Ectodermal cell (in vitro differentiated cells): ENCODE measurements at regions not wholly inside any gene's neighbourhood (a gene's known extent, or its start where the extent isn't known, plus 50 kb on each side); places are given as distances from the start of the nearest gene placed in this dataset.

Experiments
- H3K27ac ChIP-seq: 2 replicates; pipeline ENCODE4 v1.7.0; 2013; ENCODE audit warnings: mild to moderate bottlenecking, low read depth, low read length; ENCODE audit not compliant: insufficient read depth, poor library complexity, severe bottlenecking
- H3K27me3 ChIP-seq: 2 replicates; pipeline ENCODE4 v1.7.0; 2013; ENCODE audit warnings: mild to moderate bottlenecking, low read length; ENCODE audit not compliant: insufficient read depth, control insufficient read depth, poor library complexity, severe bottlenecking
- H3K36me3 ChIP-seq: one replicate; pipeline ENCODE4 v1.7.0; 2013; ENCODE audit warnings: low read length; ENCODE audit not compliant: control insufficient read depth, insufficient read depth
- H3K4me1 ChIP-seq: one replicate; pipeline ENCODE4 v1.7.0; 2013; ENCODE audit warnings: low read length; ENCODE audit not compliant: control insufficient read depth, insufficient read depth
- H3K4me3 ChIP-seq: 2 replicates; pipeline ENCODE4 v1.7.0; 2013; ENCODE audit warnings: low read depth, low read length, control low read depth; ENCODE audit not compliant: insufficient read depth
- H3K9me3 ChIP-seq: 2 replicates; pipeline ENCODE4 v1.7.0; 2013; ENCODE audit warnings: mild to moderate bottlenecking, low read length, moderate library complexity; ENCODE audit not compliant: control insufficient read depth
- WGBS, 2 experiments: methylation state at CpG; one replicate each; pipeline ENCODE4 v1.1.7; 2013; ENCODE audit warnings: missing lambda C conversion rate in 2 of 2; 5-methylcytosine and 5-hydroxymethylcytosine counted together

GRCh38 chr7:68491523-68492358 lies 1106.5 kb upstream of the AUTS2 start:
- no peaks in the 10 kb centered on the region for H3K27me3 ChIP-seq
- H3K27ac ChIP-seq: no peak overlapping the region
- H3K9me3 ChIP-seq: no peaks in the 10 kb centered on the region
- no peaks in the 10 kb centered on the region for H3K4me1 ChIP-seq
- H3K36me3 ChIP-seq: no peaks in the 10 kb centered on the region
- no peak overlapping the region for H3K4me3 ChIP-seq
- 90 to 91% methylated on average over 2 of the region's 2 CpGs for WGBS, 2 experiments

DNA sequence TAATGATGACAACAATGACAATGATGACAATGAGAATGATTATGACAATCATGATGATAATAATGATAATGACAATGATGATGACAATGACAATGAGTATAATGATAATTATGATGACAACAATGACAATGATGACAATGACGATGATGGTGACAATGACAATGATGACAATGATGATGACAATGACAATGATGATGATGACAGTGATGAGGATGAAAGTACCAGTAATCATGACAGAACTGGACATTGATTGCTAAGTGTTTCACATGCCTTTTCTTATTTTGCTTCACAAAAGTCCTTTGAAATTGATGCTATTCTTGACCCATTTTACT lies 1106.0 kb upstream of the AUTS2 start:
- Histone ChIP-seq H3K9me3 (no peaks in the 10 kb centered on the region), H3K27ac (no peak overlapping the region), H3K27me3 (no peaks in the 10 kb centered on the region), H3K4me3 (no peak overlapping the region), H3K36me3 (no peaks in the 10 kb centered on the region), H3K4me1 (no peaks in the 10 kb centered on the region)
- WGBS, 2 experiments: 96 to 97% methylated on average over 1 of the region's 1 CpG

DNA sequence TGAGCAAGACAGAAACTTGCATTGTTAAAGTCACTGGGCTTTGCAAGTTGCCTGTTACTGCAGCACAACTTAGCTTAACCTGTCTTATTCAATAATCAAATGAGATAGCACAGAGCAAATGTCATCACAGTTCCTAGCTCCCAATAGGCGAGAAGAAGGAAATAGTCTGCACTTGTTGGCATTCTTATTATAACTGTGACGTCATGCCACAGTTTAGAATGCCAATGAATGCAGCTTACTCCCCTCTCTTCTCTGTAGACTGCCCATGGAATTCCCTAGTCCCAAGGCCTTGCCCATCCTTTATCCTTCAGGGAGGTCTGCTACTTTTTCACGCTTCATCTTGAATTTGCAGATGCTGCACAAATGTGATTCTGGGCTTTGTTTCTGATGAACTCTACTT lies 1094.9 kb upstream of the AUTS2 start:
- 92 to 95% methylated on average over 3 of the region's 3 CpGs for WGBS, 2 experiments

GRCh38 chr7:68504716-68505115 lies 1093.6 kb upstream of the AUTS2 start:
- H3K27me3 ChIP-seq: no peaks in the 10 kb centered on the region
- no peak overlapping the region for H3K4me3 ChIP-seq
- H3K36me3 ChIP-seq: no peaks in the 10 kb centered on the region
- H3K27ac ChIP-seq: no peak overlapping the region
- WGBS, 2 experiments: 87 to 94% methylated on average over 1 of the region's 1 CpG
- no peaks in the 10 kb centered on the region for H3K4me1 ChIP-seq
- H3K9me3 ChIP-seq: no peaks in the 10 kb centered on the region

More for the DNA sequence above, 1094.9 kb upstream of the AUTS2 start:
- Histone ChIP-seq H3K27me3 (no peaks in the 10 kb centered on the region), H3K9me3 (no peaks in the 10 kb centered on the region), H3K4me1 (no peaks in the 10 kb centered on the region), H3K36me3 (no peaks in the 10 kb centered on the region), H3K4me3 (no peak overlapping the region), H3K27ac (no peak overlapping the region)

DNA sequence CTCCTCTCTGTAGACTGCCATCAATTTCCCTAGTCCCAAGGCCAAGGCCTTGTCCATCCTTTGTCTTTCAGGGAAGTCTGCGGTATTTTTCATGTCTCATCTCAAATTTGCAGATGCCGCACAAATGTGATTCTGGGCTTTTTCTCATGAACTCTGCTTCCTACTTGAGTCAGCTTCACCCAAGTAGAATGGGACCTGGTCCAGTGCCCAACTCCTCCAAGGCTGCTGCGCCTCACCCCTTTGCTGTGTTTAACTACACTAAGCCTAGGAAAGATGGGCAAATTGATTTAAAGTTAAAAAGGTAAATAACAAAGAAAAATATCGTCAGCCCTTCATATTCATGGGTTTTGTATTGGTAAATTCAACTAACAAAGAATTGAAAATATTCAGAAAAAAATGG lies 1092.6 kb upstream of the AUTS2 start:
- H3K27ac ChIP-seq: no peak overlapping the region
- H3K4me1 ChIP-seq: peaks cover under 1% of the 10 kb centered on the region
- no peaks in the 10 kb centered on the region for H3K9me3 ChIP-seq
- H3K36me3 ChIP-seq: no peaks in the 10 kb centered on the region
- no peaks in the 10 kb centered on the region for H3K27me3 ChIP-seq
- 95 to 96% methylated on average over 3 to 4 of the region's 4 CpGs for WGBS, 2 experiments
- no peak overlapping the region for H3K4me3 ChIP-seq

GRCh38 chr7:68507668-68508067 lies 1090.6 kb upstream of the AUTS2 start:
- H3K9me3 ChIP-seq: no peaks in the 10 kb centered on the region

DNA sequence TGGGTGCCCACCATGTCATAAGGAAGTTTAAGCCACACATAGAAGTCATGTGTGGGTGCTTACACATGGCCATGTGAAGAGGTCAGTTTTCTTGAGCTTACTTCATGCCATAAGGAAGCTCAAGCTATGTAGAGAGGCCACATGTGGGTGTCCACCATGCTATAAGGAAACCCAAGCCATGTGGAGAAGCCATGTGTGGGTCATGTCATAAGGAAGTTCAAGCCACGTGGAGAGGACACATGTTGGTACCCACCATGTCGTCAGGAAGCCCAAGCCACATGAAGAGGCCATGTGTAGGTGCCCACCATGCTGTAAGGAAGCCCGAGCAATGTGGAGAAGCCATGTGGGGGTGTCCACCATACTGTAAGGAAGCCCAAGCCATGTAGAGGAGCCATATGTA lies 1089.2 kb upstream of the AUTS2 start:
- H3K36me3 ChIP-seq: no peaks in the 10 kb centered on the region
- 93 to 95% methylated on average over 3 of the region's 3 CpGs for WGBS, 2 experiments

More at GRCh38 chr7:68507668-68508067, 1090.6 kb upstream of the AUTS2 start:
- Histone ChIP-seq H3K4me3 (no peak overlapping the region), H3K27me3 (no peaks in the 10 kb centered on the region), H3K36me3 (no peaks in the 10 kb centered on the region), H3K27ac (no peak overlapping the region), H3K4me1 (peaks cover 10% of the 10 kb centered on the region)
- WGBS, 2 experiments: 95% methylated on average over 3 of the region's 4 CpGs

DNA sequence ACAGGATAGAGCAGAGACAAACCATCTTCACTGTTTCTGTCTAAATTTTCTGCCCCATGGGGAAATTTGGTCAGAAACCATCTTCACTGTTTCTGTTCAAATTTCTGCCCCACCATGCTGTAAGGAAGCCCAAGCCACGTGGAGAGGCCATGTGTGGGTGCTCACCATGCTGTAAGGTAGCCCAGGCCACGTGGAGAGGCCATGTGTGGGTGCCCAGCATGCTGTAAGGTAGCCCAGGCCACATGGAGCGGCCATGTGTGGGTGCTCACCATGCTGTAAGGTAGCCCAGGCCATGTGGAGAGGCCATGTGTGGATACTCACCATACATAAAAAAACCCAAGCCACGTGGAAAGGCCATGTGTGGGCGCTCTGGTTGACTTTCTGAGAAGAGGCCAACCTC lies 1088.7 kb upstream of the AUTS2 start:
- no peaks in the 10 kb centered on the region for H3K9me3 ChIP-seq
- H3K27ac ChIP-seq: no peak overlapping the region
- no peaks in the 10 kb centered on the region for H3K27me3 ChIP-seq
- WGBS, 2 experiments: 88 to 95% methylated on average over 5 of the region's 5 CpGs
- H3K4me3 ChIP-seq: no peak overlapping the region
- peaks cover 10% of the 10 kb centered on the region for H3K4me1 ChIP-seq
- no peaks in the 10 kb centered on the region for H3K36me3 ChIP-seq

More for the DNA sequence above, 1089.2 kb upstream of the AUTS2 start:
- Histone ChIP-seq H3K9me3 (no peaks in the 10 kb centered on the region), H3K27me3 (no peaks in the 10 kb centered on the region), H3K27ac (no peak overlapping the region), H3K4me1 (peaks cover 10% of the 10 kb centered on the region), H3K4me3 (no peak overlapping the region)

DNA sequence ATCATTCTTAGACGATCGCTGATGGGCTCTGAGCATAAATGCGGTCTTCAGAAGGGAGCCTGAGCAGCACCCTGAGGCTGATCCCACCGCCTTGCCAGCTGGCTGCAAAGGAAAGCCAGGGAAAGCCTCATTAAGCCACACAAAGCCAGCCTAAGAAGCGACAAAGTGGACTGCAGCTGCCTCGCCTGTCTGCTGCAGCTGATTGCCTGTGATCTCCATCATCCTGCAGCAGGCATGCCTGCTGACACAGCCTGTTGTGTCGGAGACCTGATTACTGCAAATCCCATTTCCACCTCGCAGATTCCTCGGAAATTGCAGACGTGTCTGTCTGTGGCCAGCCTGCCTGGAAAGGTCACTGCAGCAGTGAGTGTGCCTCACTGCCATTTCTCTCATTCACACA lies 1087.0 kb upstream of the AUTS2 start:
- peak overlapping the region; percentile 10 for H3K27ac ChIP-seq
- no peaks in the 10 kb centered on the region for H3K9me3 ChIP-seq
- no peak overlapping the region for H3K4me3 ChIP-seq
- no peaks in the 10 kb centered on the region for H3K36me3 ChIP-seq
- H3K4me1 ChIP-seq: peaks cover 10% of the 10 kb centered on the region
- 30 to 46% methylated on average over 10 of the region's 10 CpGs for WGBS, 2 experiments
- H3K27me3 ChIP-seq: no peaks in the 10 kb centered on the region

- Histone ChIP-seq H3K27me3 (no peaks in the 10 kb centered on the region), H3K36me3 (no peaks in the 10 kb centered on the region)
- 88 to 90% methylated on average over 5 of the region's 5 CpGs for WGBS, 2 experiments
Measured at GRCh38 chr7:68512466-68512865, 1085.8 kb upstream of the AUTS2 start.

More at GRCh38 chr7:68512466-68512865, 1085.8 kb upstream of the AUTS2 start:
- no peak overlapping the region for H3K4me3 ChIP-seq
- H3K4me1 ChIP-seq: peaks cover 10% of the 10 kb centered on the region
- H3K27ac ChIP-seq: no peak overlapping the region
- no peaks in the 10 kb centered on the region for H3K9me3 ChIP-seq
